ENCODE measurements at regions not wholly inside any gene's neighbourhood (a gene's known extent, or its start where the extent isn't known, plus 50 kb on each side); places are given as distances from the start of the nearest gene placed in this dataset.

GRCh38 chr13:18996221-18996620, 185.4 kb downstream of the TUBA3C start:
- Histone ChIP-seq H3K4me2 (ENCODE audit: low read depth, low read length) (no peak overlapping the region), H3F3A (ENCODE audit: insufficient read depth, low read length) (no peaks in the 10 kb centered on the region), H3K79me2 (ENCODE audit: low read length) (no peaks in the 10 kb centered on the region), H3K9me2 (replicated peaks; ENCODE audit: insufficient read depth, low read length) (no peaks in the 10 kb centered on the region), H3K9me3 (replicated peaks; ENCODE audit: insufficient read depth, low read length) (no peaks in the 10 kb centered on the region), H3K4me3 (ENCODE audit: low read length) (no peak overlapping the region), H3K27ac (ENCODE audit: low read length) (no peak overlapping the region), H3K36me3 (replicated peaks; ENCODE audit: insufficient read depth, low read length) (no peaks in the 10 kb centered on the region), H4K20me1 (ENCODE audit: insufficient read depth, low read length) (no peaks in the 10 kb centered on the region), H3K9ac (ENCODE audit: low read length) (no peak overlapping the region), H2AFZ (ENCODE audit: low read length) (no peak overlapping the region), H3K4me1 (ENCODE audit: low read length) (no peaks in the 10 kb centered on the region), H3K27me3 (replicated peaks; ENCODE audit: insufficient read depth, low read length) (no peaks in the 10 kb centered on the region)
- no peak for DNase-seq
- TF ChIP-seq CTCF (IDR thresholded peaks at IDR 0.05; ENCODE audit: low read length), result no peak
- TF ChIP-seq EZH2phosphoT487 (IDR thresholded peaks at IDR 0.05; ENCODE audit: low read length), result no peak
- no peak for TF ChIP-seq EZH2 (optimal IDR thresholded peaks at IDR 0.05; ENCODE audit: low read depth, low read length)

DNA sequence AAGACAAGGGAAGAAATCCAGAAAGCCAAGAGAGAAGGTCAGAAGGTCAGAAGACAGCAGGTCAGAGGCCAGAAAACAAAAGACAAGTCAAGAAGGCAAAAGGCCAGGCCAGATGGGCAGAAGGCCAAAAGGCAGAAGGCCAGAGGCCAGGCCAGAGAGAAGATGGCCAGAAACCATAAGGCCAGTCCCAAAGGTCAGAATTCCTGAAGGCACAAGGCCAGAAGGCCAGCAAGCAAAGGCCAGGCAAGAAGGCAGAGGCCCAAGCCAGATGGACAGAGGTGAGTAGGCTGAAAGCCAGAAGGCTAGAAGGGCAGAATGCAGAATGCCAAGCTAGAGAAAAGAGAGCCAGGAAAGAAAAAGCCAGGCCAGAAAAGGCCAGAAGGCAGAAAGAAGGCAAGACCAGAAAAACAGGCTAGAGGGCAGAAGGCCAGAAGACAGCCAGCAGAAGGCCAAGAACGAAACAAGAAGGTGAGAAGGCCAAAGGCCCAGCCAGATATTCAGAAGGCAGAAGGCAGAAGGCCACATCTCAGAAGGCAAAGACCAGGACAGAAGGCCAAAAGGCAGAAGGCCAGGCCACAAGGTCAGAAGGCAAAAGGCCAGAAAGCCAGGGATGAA, 186.3 kb downstream of the TUBA3C start:
- no peak for TF ChIP-seq CTCF (IDR thresholded peaks at IDR 0.05; ENCODE audit: low read length)
- no peak for TF ChIP-seq EZH2 (optimal IDR thresholded peaks at IDR 0.05; ENCODE audit: low read depth, low read length)
- TF ChIP-seq EZH2phosphoT487 (IDR thresholded peaks at IDR 0.05; ENCODE audit: low read length), result no peak
- no peaks in the 10 kb centered on the region for H3K36me3 ChIP-seq (replicated peaks; ENCODE audit: insufficient read depth, low read length)
- H3K9me2 ChIP-seq (replicated peaks; ENCODE audit: insufficient read depth, low read length), result no peaks in the 10 kb centered on the region
- no peak for DNase-seq
- no peaks in the 10 kb centered on the region for H3K9me3 ChIP-seq (replicated peaks; ENCODE audit: insufficient read depth, low read length)
- H3K4me1 ChIP-seq (ENCODE audit: low read length), result no peaks in the 10 kb centered on the region
- no peak overlapping the region for H3K27ac ChIP-seq (ENCODE audit: low read length)
- H3F3A ChIP-seq (ENCODE audit: insufficient read depth, low read length), result no peaks in the 10 kb centered on the region
- H2AFZ ChIP-seq (ENCODE audit: low read length), result no peak overlapping the region
- no peaks in the 10 kb centered on the region for H3K27me3 ChIP-seq (replicated peaks; ENCODE audit: insufficient read depth, low read length)
- no peak overlapping the region for H3K4me3 ChIP-seq (ENCODE audit: low read length)
- no peaks in the 10 kb centered on the region for H3K79me2 ChIP-seq (ENCODE audit: low read length)
- H3K9ac ChIP-seq (ENCODE audit: low read length), result no peak overlapping the region
- H3K4me2 ChIP-seq (ENCODE audit: low read depth, low read length), result no peak overlapping the region
- no peaks in the 10 kb centered on the region for H4K20me1 ChIP-seq (ENCODE audit: insufficient read depth, low read length)

DNA sequence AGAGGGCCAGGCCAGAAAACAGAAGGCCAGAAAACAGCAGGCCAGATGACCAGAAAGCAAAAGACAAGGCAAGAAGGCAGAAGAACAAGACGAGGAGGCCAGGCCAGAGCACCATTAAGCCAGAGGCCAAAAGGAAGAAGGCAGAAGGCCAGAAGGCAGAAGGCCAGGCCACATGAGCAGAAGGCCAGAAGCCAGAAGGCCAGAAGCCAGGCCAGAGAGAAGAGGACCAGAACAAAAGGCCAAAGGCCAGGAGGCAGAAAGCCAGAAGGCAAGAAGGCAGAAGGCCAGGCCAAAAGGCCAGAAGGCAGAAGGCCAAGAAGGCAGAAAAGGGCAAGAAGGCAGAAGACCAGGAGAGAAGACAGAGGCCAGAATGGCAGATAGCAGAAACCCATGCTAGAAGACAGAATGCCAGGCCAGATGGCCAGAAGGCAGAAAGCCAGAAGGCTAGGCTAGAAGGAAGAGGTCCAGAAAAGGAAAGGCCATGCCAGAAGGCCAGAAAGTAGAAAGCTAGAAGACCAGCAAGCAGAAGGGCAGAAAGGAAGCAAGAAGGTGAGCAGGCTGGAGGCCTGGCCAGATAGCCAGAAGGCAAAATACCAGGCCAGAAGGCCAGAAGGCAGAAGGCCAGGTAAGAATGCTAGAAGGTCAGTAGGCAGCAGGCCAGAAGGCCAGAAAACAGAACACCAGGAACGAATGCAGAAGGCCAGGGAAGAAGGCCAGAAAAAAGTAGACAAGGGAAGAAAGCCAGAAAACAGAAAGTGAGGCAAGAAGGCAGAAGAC, 187.6 kb downstream of the TUBA3C start:
- Histone ChIP-seq H3K9me2 (replicated peaks; ENCODE audit: insufficient read depth, low read length) (no peaks in the 10 kb centered on the region), H3K79me2 (ENCODE audit: low read length) (no peaks in the 10 kb centered on the region), H3K9me3 (replicated peaks; ENCODE audit: insufficient read depth, low read length) (no peaks in the 10 kb centered on the region), H3K9ac (ENCODE audit: low read length) (no peak overlapping the region), H3K27me3 (replicated peaks; ENCODE audit: insufficient read depth, low read length) (no peaks in the 10 kb centered on the region), H3K4me1 (ENCODE audit: low read length) (no peaks in the 10 kb centered on the region), H3K27ac (ENCODE audit: low read length) (no peak overlapping the region), H3F3A (ENCODE audit: insufficient read depth, low read length) (no peaks in the 10 kb centered on the region), H3K4me2 (ENCODE audit: low read depth, low read length) (no peak overlapping the region), H4K20me1 (ENCODE audit: insufficient read depth, low read length) (no peaks in the 10 kb centered on the region), H3K36me3 (replicated peaks; ENCODE audit: insufficient read depth, low read length) (no peaks in the 10 kb centered on the region), H2AFZ (ENCODE audit: low read length) (no peak overlapping the region), H3K4me3 (ENCODE audit: low read length) (no peak overlapping the region)
- TF ChIP-seq EZH2phosphoT487 (IDR thresholded peaks at IDR 0.05; ENCODE audit: low read length) (no peak), CTCF (IDR thresholded peaks at IDR 0.05; ENCODE audit: low read length) (no peak), EZH2 (optimal IDR thresholded peaks at IDR 0.05; ENCODE audit: low read depth, low read length) (no peak)
- DNase-seq, result no peak

All from MM.1S (cell line).